HG03135 (cell line): ENCODE measurements at regions not wholly inside any gene's neighbourhood (a gene's known extent, or its start where the extent isn't known, plus 50 kb on each side); places are given as distances from the start of the nearest gene placed in this dataset.

Source experiments
- ATAC-seq: cut with Tn5 transposase; IDR thresholded peaks from one replicate; pipeline ENCODE4 v1.9.1; 2021; ENCODE audit warnings: mild to moderate bottlenecking, moderate library complexity; ENCODE audit not compliant: unreplicated experiment

GRCh38 chr1:84759756-84760155 is 69.5 kb upstream of the SSX2IP start:
- ATAC-seq: no peak

GRCh38 chr1:84758968-84759491 is 68.8 kb upstream of the SSX2IP start:
- ATAC-seq: no peak

DNA sequence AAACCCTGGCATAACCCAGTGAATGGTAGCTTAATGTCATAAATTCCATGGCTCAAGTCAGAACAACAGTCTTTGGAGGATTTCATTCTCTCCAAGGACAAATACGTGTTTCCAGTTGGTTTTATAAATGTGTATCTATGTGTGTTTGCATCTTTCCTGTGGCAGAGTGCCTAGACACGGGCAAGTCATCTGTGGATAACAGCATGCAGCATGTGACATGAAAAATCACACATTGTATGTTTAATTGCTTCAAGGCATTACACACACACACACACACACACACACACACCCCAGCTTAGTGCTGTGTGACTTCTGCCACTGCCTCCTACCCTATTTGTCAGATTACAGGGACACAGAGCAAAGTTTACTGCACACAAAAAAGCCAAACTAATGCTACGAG is 68.2 kb upstream of the SSX2IP start:
- no peak for ATAC-seq

DNA sequence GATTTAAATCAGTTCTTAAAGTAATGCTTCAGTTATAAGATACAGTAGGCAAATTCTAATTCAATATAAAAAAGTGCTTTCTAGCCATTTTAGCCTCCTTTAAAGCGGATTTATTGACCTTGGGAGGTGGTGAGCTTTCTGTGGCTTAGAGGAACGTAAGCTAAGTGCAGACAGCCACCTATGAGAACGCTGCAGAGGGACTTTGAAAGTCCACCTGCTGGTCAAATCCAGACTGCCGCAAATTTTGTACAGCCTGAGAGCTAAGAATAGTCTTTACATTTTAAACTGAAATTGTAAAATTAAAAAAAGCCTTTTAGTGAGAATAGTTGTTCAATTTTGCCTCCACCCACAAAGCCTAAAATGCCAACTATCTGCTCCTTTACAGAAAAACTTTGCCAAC is 67.0 kb upstream of the SSX2IP start:
- no peak for ATAC-seq

GRCh38 chr1:84756455-84757082 is 66.3 kb upstream of the SSX2IP start:
- no peak for ATAC-seq

GRCh38 chr1:84756001-84756400 is 65.7 kb upstream of the SSX2IP start:
- ATAC-seq: no peak

DNA sequence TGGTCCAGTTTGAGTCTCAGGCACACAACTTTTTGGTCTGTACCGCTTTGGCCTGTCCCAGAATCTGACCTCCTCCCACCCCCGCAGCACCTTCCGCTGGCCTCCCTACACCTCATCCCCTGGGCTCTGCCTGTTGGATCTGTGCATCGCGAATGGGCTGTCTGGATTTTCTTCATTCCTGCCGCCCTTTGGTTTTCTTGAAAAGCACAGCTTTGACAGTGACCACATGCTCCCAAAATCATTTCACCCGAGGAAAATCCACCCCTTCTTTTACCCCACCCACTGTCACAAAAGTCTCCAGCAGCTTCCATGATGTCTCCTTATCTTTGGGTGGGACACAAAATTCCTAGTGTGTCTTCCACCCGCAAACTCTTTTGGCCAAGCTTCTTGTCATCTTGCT is 65.0 kb upstream of the SSX2IP start:
- no peak for ATAC-seq

DNA sequence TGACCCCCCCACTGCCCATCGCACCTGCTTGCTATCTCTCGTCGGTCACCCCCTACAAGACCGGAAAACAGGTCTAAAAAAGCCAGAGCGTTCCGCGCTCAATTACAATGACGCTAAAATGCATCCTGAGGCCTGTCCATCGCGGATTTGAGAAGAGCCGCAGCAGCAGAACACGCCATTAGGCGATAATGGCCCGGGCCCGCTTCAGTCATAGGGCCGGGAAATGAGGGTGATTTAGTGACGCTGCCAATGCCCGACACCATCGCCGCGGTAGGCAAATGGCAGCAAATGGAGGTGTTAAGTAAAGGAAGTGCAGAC is 64.1 kb upstream of the SSX2IP start:
- ATAC-seq: no peak

DNA sequence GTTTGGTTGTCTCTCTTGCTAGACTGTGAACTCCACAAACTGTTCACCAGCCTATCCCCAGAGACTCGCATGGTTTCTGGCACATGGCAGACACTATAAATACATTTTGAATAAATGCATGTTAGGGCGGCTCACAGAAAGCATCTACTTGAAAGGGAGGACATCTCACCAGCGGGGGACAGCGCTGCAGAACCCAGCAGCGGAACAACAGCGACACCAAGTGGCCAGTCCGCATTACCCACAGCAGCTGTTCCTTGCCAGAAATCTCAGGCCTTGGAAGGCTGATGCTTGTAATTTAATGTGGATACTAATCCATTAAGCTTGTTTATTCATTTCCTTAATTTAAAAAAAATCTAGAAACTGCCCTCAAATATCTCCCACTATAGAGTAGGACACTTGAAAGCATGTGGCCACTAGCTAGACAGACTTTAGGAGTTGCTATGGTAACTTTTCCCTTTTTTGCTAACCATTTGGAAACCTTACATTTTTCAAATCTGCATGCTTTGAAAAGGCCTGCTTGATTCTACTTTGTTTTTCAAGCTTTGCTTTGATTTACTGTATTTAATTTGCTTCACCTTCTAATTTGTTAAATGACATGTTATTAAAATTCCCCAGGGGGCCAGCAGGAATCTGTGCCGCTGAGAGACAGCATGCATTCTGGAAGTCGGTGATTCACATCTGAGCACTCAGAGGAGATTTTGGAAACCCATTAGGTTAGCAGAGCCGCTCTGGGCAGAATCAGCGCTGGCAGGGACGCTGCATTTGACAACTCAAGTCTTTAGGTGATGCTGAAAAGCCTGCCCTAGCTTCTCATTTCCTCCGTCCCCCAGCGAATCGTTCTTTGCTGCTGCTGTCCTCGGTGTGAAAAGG is 63.5 kb upstream of the SSX2IP start:
- ATAC-seq: peak; percentile 67

- no peak for ATAC-seq
Measured at GRCh38 chr1:84750110-84750730, 60.0 kb upstream of the SSX2IP start.

- ATAC-seq: no peak
Measured at GRCh38 chr1:84749427-84749826, 59.2 kb upstream of the SSX2IP start.

DNA sequence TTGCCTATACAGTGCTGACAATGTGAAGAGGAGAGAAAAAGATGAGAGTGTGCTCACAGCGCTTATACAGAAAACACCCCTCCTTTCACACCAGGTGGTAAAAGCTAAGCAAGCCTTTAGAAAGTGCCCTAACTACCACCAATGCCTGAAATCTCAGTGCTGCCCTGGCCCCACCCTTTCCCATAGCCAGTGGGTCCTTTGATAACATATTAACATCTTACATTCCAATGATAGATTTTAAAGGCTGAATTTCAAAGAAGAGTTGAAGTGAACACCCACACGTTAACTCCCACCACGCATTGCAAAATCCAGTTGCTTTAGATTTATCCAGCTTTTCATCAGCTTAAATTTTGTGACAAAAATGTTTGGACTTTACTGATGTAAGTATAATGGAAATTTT is 58.1 kb upstream of the SSX2IP start:
- ATAC-seq: no peak

DNA sequence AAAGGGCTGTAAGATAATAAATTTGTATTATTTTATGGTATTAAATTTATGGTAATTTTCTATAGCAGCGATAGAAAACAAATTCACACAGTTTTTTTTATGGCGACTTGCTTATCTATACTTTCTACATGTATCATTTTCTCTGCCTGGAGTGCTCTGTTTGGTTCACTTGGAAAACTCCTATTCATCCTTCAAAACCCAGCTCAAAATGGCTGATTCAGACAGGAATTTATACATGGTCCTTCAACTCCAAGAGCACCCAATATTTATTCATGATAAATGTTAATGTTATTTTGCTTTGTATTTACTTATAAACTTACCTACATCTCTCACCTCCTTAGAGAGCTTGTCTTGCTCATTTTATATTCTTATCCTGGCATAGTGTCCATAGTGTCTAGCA is 55.6 kb upstream of the SSX2IP start:
- ATAC-seq: no peak

GRCh38 chr1:84743896-84744295 is 53.6 kb upstream of the SSX2IP start:
- no peak for ATAC-seq

- no peak for ATAC-seq
Measured at GRCh38 chr1:84742653-84743052, 52.4 kb upstream of the SSX2IP start.

DNA sequence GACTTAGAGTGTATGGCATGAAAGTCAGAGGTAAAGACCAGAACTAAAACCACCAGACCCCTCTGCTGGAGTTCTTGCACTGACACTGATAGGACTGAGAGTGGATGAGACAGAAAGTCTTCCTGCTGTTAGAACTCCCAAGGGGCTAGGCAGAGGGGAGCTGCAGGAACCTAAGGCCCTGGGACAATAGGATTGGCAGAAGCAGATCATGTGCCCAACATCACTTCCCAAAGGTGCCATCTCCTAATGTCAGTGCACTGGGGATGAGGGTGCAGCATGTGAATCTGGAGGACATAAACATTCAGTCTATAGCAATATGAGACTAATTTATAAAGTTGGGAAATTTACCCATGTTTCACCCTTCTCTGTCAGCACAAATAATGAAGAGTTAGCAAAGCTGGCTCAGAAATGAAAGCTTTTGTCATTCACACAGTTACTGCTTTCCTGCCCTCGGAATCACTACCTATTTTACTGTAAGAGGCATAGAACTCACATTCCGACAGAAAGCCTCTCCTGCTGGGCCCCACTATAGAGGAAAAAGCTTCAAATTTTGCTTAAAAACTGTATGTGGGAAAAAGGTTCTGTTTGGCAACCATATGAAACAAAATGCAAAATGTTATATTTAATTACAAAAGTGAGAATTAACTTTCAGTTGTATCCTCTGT is 49.9 kb upstream of the SSX2IP start:
- ATAC-seq: no peak
